Mucosa of descending colon (tissue), 3 donors: ENCODE measurements at regions not wholly inside any gene's neighbourhood (a gene's known extent, or its start where the extent isn't known, plus 50 kb on each side); places are given as distances from the start of the nearest gene placed in this dataset.

Source experiments
- ATAC-seq: fragments of 200-7000 bp; cut with Tn5 transposase; one replicate; pipeline ENCODE4 v1.9.1; 2020; ENCODE audit warnings: mild to moderate bottlenecking, moderate library complexity
- DNase-seq, 3 donors: peaks; one replicate each; pipeline ENCODE4 v3.0.0-alpha.2; 2020
- H3K36me3 ChIP-seq: fragments of 200-600 bp; one replicate; pipeline ENCODE4 v1.8.0; 2021; ENCODE audit warnings: low read depth, mild to moderate bottlenecking
- H3K4me1 ChIP-seq: fragments of 200-600 bp; one replicate; pipeline ENCODE4 v1.8.0; 2021; ENCODE audit warnings: low read depth, mild to moderate bottlenecking
- H3K4me3 ChIP-seq: fragments of 200-600 bp; one replicate; pipeline ENCODE4 v1.8.0; 2021; ENCODE audit warnings: mild to moderate bottlenecking
- H3K9me3 ChIP-seq: fragments of 200-600 bp; one replicate; pipeline ENCODE4 v1.8.0; 2021; ENCODE audit warnings: mild to moderate bottlenecking
- intact Hi-C, 2 donors: fragments of 100-400 bp; cut with DNase I in 1 of 2; cut with micrococcal nuclease in 1 of 2; formaldehyde crosslinking; loops; one replicate each; pipeline versions ENCODE4 v1.11.0 to v1.11.1; 2022; cut with DNase I, micrococcal nuclease
- TF ChIP-seq, protein P1 (sequence below): fragments of 200-600 bp; IDR thresholded peaks from one replicate; pipeline ENCODE4 v1.8.0; 2022; ENCODE audit warnings: antibody characterized with exemption, mild to moderate bottlenecking
- donor health status: DM: no; HTN: no; CAD: no; lungs with moderate emphysema.
- donor health status: DM: no; HTN: no; CAD: no.
- donor health status: DM: no; HTN: yes; CAD: no.

GRCh38 chr13:34816908-34817665 lies 125.0 kb upstream of the NBEA start:
- no peak for DNase-seq
- Histone ChIP-seq H3K36me3 (no peaks in the 10 kb centered on the region), H3K4me3 (no peak overlapping the region), H3K9me3 (peaks cover 6% of the 10 kb centered on the region), H3K4me1 (no peaks in the 10 kb centered on the region)
- ATAC-seq: no peak
- TF ChIP-seq, protein P1, sequence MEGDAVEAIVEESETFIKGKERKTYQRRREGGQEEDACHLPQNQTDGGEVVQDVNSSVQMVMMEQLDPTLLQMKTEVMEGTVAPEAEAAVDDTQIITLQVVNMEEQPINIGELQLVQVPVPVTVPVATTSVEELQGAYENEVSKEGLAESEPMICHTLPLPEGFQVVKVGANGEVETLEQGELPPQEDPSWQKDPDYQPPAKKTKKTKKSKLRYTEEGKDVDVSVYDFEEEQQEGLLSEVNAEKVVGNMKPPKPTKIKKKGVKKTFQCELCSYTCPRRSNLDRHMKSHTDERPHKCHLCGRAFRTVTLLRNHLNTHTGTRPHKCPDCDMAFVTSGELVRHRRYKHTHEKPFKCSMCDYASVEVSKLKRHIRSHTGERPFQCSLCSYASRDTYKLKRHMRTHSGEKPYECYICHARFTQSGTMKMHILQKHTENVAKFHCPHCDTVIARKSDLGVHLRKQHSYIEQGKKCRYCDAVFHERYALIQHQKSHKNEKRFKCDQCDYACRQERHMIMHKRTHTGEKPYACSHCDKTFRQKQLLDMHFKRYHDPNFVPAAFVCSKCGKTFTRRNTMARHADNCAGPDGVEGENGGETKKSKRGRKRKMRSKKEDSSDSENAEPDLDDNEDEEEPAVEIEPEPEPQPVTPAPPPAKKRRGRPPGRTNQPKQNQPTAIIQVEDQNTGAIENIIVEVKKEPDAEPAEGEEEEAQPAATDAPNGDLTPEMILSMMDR: no peak
- intact Hi-C loops: no loop called here

DNA sequence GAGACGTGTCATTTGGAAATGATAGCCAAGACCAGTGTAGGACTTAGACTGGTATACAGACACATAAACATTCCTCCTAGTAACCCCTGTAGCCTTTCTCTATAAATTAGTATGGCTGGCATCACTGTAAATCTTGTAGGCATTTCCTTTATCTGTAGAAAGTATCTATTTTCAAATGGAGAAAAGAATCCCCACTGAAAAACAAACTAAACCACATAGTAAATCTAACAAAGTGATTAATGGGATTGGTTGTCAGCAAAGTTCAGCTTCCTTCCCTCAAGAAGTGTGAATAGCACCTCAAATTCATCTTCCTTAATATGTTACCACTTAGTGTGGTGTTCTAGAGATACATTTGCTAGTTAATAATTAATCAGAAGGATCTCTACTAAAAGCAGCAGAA lies 119.4 kb upstream of the NBEA start:
- Histone ChIP-seq H3K4me3 (no peak overlapping the region), H3K36me3 (no peaks in the 10 kb centered on the region), H3K9me3 (no peaks in the 10 kb centered on the region), H3K4me1 (no peaks in the 10 kb centered on the region)
- intact Hi-C loops: no loop called here
- TF ChIP-seq, protein P1: no peak
- no peak for DNase-seq
- ATAC-seq: no peak

GRCh38 chr13:34826432-34826831 lies 115.6 kb upstream of the NBEA start:
- ATAC-seq (no peak), DNase-seq (no peak)
- TF ChIP-seq, protein P1: no peak
- Histone ChIP-seq H3K9me3 (no peaks in the 10 kb centered on the region), H3K36me3 (no peaks in the 10 kb centered on the region), H3K4me1 (no peaks in the 10 kb centered on the region), H3K4me3 (no peak overlapping the region)
- intact Hi-C loops: no loop called here

DNA sequence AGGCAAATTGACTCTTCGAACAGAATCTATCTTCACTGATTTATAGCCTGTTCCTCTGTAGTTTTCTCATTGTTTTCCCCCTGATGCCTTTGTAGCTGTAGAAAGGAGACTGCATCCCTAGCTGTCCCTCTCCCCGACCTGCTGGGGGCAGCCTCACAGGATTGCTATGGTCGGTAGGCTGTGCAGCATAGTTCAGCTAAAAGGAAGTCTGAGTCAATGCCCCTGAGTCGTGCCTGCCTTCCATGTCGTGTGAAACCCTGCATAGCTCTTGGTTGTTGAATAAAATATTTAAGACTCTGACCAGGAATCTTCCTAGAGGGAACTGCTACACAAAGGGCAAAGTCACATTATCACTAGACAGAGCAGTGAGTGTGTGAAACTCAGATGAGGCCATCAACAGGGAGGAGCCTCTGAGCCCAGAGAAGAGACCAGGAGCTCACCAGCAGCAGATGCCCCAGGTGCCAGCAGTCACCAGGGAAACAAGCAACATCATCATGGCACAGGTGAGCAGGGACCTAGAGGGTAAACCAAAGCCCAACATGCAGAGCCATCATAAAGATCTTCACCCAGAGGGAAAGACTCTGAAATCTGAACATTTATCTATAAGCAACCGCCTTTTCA lies 108.4 kb upstream of the NBEA start:
- DNase-seq (no peak), ATAC-seq (no peak)
- Histone ChIP-seq H3K4me1 (no peaks in the 10 kb centered on the region), H3K4me3 (no peak overlapping the region), H3K36me3 (no peaks in the 10 kb centered on the region), H3K9me3 (no peaks in the 10 kb centered on the region)
- TF ChIP-seq, protein P1: no peak
- intact Hi-C loops: no loop called here

- intact Hi-C loops: no loop called here
- no peak overlapping the region for H3K4me3 ChIP-seq
- H3K4me1 ChIP-seq: no peaks in the 10 kb centered on the region
- TF ChIP-seq, protein P1: no peak
- ATAC-seq (no peak), DNase-seq (no peak)
- no peaks in the 10 kb centered on the region for H3K36me3 ChIP-seq
- no peaks in the 10 kb centered on the region for H3K9me3 ChIP-seq
These were observed 99.6 kb upstream of the NBEA start for GRCh38 chr13:34842466-34842865.
